Activated CD8-positive, alpha-beta memory T cell treated with anti-CD3 and anti-CD28 coated beads for 4 hours (primary cell): ENCODE measurements at regions not wholly inside any gene's neighbourhood (a gene's known extent, or its start where the extent isn't known, plus 50 kb on each side); places are given as distances from the start of the nearest gene placed in this dataset.
"Not testable (repeated sequence)": the region's sequence is repeated elsewhere in the genome, so short reads cannot be mapped to it uniquely, and the experiment has no call there.

ENCODE experiments used
- DNase-seq, 2 donors: peaks; one replicate each; pipeline ENCODE4 v3.0.0-alpha.2; 2020; ENCODE audit warnings: low read depth in 2 of 2

DNA sequence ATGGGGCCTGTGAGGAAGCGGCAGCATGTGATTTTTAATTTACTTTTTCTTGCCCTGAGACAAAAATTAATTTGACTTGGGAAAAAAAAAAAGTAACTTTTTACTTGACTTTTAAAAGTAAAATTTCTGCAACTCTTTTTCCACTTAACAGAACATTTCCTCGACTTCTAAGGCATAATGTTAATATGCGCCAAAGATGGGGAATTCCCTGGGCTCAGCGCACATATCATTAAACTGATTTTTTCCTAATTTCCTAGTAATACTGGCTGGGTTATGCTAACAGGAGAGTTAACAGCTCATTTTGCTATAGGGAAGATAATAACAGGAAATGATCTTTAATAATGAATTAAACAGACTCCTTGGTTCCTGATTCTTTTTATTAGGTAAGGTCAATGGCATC is 120.6 kb upstream of the CDH5 start:
- no peak for DNase-seq

DNA sequence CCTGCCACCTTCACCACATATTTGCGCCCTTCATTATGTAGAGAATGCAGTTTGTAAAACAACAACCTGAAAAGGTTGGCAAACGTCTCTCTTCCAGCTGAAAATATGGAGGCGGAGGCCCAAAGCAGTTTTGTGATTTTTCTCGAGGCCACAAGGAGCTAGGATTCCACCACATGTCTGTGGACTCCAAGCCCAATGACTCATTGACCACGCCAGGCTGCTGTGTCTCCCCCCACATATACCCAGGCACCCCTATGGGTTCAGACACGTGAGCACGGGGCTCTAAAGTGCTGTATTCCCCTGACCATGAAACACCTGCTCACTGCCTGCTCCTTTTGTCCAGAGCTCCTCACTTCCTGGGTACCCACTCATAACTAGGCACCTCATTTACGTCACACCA is 121.4 kb upstream of the CDH5 start:
- DNase-seq, result no peak

DNA sequence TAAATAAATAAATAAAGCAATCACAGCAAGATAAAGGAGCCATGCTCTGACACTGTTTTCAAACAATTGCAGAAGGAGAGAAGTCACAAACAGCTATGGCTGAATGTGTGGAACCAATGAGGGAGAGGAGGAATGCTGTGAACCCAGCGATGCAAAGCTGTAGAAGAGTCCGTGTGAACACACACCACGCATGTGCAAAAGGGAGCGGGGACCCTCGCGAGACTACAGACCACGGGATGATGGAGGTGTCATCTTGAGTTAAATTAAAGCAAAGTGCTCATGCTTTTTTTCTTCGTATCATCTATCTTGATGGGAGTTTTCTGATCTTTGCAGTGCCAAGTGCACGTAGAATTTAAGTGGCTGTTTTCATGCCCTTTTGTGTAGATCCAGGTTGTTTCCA is 123.8 kb upstream of the CDH5 start:
- DNase-seq, result no peak

DNA sequence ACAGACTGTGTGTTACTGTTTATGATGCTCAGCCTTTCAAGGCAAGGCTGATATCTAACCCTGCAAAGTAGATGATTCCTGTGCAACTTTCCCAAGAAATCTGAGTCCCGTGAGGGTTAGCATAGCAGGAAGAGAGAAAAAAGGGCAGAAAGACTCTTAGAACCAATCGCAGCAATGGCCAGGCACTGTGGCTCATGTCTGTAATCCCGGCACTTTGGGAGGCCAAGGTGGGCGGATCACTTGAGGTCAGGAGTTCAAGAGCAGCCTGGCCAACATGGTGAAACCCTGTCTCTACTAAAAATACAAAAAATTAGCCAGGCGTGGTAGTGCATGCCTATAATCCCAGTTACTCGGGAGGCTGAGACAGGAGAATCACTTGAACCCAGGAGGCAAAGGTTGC is 124.3 kb upstream of the CDH5 start:
- DNase-seq, result not testable (repeated sequence)

DNA sequence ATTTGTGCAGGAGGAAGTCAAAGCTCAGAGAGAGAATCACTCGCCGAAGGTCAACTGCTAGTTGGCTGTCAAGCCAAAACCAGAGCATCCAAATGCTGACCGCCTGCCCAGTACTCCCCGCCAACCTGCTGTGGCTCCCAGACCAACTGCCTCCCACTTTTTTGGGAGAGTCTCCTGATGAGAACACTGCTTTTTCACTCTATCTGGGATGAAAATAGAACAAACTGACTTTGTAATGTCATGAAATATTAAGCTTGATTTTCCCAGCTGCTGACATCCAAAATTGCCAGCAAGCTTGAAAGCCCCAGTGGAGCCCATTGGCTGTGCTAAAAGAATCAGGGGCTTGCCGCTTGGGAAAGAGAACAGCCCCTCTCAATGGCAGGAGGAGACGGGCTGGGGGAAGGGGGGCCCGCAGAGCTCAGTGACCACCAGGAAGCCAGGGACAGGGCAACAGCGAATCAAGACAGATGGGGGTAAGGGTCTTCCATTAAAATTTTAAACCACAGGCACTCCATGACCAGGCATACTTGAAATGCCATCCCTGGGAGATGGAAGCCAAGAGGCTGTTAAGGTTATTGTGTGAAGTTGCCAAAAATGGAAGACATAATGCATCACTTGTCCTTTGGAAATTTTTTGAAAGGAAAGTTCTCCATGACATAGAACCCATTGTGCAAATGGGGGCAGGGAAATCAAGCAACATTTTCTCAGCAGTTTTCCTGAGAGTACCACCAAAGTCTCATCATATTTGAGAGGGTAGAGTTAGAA is 125.7 kb upstream of the CDH5 start:
- no peak for DNase-seq

DNA sequence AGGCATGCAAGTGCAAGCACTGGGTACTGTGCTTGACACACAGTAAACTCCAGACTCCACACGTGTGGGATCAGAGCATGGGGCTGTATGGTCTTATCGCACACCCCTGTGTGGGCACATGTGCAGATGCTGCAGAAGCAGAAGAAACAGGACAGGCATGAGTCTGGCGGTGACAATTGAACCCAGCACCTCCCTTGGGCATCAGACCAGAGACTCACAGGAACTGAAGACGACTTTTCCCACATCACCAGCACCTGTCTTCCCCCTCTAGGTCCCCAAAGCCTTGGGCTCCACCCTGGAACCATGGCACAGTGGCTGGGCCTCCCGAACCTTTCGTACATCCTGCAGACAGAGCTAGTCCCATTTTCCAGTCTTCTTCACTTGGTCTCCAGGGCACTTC is 126.4 kb upstream of the CDH5 start:
- DNase-seq, result no peak

DNA sequence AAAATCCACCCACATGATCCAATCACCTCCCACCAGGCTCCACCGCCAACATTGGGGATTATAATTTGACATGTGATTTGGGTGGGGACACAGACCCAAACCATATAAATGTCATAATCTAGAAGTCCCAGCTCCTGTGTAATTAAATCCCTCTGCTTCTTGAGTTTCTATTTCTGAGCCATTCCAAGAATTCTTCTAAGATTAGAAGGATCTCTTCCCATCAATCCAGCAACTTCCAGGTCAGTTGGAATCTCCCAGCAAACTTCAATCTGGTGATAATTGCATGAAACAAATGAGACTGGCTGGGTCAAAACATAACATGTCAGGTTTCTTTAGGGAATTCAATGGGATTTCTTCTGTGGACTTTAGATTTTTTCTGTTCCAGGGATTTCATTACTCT is 127.8 kb upstream of the CDH5 start:
- no peak for DNase-seq

DNA sequence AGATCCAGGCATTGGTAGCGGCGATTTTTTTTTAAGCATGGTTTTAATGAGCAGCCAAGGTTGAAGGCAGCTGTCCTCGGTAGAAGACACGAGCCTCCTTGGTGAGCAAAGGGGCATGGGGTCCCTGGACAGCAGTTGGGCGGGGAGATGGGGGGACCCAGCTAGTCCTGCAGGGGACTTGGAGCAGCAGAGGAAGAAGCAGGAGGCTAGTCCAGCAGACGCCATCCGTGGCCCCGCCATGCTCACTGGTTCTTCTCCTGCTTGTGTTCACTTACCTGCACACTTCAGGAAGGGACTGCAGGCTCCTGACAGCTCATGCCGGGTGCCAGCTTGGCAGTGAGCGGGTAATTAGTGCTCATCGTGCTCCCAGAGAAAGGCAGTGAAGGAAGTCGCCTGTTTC is 130.2 kb upstream of the CDH5 start:
- DNase-seq, result no peak

DNA sequence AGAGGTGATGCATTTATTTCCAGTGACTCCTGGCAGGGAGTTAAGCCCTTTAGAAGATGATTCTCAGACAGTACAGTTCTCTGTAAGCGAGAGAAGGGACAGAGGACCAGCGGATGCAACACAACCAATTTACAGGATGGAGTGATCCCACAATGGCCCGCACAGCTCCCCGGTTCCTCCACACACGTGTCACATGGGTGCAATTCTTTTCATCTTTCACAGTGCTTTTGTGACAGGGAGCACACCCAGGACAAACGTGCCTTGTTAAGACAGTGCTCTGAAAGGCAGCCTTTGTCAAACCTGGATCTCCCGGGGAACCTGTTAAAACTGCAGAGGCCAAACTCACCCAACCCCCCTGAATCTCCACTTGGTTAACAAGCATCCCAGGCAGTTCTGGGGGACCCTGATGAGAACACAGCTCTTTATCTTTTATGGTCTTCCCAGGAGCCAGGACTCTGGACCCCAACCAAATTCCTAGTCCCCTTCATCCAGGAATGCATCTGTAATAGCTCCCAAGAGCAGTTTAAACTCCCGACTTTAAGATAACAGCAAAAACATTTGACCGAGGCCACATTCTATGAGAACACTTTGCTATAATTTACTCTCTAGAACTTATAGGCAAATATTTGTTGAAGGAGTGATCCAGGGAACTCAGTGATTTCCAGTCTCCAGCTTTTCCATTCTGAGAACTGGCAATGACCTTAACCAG is 134.9 kb upstream of the CDH5 start:
- DNase-seq, result no peak

DNA sequence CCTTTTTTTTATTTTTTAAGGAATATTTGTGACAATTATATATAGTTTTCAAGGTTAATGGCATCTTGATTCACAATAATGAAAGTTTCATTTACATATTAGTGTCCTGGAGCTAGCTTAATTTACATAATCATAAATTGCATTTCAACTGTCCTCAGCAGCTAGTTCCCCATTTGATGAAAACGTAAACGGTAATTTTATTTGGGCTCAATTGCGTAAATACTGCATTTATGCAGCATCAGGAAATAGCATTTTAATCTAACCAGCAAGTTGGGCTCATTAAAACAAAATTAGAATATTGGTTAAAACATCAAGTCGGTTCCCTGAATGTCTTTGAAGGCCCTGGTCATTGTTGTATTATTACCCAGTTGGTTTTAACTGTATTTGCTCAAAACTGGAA is 136.8 kb upstream of the CDH5 start:
- DNase-seq, result no peak

DNA sequence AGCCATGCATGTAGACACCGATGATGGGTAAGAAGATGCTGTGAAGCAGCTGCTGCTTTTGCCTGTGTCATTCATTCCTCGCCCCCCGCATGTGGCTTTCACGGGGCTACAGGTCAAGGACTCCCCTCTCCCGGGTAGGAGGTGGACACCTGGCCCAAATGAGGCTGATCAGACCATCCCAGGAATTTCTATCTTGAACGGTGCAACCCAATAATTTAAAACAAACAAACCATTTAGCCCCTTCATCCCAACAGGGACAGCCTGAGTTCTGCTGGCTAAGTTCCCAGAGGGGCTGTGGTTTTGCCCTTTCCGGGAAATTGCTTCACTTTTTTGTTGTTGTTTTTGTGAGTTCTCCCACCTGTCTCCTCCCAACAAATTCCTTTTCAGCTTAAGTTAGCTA is 137.7 kb upstream of the CDH5 start:
- no peak for DNase-seq

DNA sequence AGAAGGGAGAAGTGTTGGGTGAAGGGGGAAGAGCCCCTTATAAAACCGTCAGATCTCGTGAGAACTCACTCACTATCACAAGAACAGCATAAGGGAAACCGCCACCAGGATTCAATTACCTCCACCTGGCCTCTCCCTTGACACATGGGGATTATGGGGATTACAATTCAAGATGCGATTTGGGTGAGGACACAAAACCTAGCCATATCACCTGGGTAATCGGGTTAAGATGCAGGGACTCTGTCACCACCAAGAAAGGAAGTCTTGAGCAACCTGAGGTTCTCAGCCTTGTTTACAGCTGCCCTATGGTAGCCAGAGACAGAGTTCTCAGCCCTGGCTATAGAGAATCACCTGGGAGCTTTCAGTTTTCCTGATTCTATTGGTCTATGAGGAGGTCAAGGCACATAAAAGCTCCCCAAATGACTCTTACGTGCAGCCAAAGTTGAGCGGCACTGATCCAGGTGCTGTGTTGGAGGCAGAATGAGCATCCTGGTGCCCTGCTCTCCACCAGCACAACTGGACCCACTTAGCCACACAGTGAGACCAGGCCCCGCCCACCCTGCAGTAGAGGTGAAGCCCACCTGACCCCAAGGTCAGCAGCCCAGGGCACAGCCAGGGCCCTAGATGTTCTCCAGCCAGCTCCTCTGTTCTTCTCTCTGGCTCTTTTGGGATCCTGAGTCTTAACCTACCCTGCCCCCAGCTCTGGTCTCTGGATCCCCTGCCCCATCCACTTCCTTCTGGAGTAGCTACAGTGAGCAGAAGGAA is 138.5 kb upstream of the CDH5 start:
- no peak for DNase-seq

DNA sequence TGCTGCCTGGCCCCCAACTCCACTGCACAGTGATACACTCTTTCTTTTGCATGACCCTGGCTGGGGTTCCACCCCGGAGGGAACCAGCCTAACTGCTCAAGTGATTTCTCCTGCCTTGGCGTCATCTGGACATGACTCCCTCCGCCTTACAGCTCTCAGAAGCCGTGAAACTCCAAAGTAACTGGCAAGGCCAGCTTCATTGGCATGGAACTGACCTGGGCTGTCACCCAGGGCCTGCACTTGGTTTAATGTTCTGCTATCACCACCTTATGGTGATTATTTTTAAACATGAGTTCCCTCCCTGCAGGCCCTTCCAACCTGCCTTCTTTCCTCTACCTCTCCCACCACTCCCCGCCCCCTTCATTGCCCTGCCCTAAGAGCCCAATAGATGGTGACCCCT is 139.7 kb upstream of the CDH5 start:
- no peak for DNase-seq

DNA sequence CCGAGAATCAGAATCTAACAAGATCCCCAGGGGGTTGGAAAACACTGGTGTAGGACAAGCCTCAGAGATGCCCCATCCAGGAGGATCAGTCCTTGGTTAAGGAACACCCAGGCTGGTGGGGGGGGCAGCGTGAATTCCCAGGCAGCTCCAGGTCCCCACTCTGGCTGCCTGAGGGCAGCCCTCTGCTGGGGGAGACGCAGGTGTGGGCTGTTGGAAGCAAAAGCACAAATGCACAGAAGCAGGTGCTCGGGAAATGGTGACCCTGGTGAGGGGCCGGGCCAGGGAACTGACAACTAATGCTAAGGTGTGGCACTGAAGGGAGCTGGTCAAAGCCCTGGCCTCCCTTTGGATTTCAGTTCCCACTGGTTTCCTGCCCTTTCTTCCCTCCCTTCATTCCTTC is 140.8 kb upstream of the CDH5 start:
- no peak for DNase-seq

DNA sequence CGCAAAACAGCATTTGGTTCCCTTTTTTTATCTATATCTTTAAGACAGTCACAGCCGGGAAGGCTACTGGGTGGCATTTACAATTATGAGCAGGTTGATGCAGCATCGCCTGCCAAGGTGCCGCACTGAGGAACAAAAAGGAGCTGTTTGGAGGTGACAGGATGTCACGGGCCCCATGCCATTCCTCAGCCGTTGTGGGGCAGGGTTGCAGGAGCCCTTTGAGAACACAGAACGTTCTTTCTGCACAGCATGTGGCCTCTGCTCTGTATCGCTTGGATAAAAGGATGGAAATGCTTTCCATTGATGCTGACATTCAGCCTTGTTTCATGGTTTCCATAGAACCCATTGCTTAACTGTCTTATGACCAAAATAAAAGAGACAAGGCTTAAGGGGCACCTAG is 141.9 kb upstream of the CDH5 start:
- DNase-seq, result no peak

DNA sequence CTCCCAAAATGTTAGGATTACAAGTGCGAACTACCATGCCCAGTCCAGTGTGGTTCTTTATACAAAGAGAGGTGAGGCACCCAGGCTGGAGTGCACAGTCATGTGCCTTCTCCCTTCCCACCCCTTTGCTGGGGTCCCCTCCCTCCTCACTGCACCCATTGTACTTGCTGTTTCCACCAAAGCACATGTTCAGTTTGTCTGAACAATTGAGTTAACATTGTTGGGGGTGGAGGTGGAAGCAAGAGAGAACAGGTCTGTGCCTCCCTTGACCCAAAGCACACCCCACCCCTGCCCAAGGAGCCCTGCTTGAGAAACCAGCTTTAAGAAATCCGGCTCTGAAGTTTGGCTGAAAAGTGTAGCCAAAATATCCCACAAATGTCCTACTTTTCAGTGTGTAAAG is 142.3 kb upstream of the CDH5 start:
- DNase-seq, result no peak

DNA sequence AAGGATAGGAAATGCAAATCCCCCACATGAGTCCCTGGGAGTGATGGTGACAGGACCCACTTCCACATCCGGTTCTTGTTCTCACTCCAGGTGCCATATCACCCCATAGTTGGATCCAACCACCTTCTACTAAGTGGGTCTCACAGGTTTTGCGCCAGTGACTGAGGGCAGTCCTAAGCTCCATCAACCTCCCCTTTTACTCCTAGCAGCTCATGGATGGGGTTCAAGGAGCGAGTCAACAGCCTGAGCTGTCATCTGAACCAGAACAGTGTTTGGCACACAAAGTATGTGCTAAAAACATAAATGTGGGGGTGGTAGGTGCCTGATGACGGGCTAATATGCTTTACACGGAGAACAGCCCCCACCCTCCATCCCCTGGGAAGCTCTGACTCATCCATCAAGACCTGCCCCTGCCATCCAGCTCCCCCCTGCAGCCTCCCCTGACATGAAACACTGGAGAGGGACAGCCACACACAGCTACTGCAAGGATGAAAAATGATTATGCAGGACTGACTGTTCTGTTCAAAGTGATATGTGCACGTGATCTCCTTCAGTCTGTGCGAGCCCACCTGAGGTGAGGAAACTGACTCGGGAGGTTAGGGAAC is 143.2 kb upstream of the CDH5 start:
- DNase-seq, result no peak

DNA sequence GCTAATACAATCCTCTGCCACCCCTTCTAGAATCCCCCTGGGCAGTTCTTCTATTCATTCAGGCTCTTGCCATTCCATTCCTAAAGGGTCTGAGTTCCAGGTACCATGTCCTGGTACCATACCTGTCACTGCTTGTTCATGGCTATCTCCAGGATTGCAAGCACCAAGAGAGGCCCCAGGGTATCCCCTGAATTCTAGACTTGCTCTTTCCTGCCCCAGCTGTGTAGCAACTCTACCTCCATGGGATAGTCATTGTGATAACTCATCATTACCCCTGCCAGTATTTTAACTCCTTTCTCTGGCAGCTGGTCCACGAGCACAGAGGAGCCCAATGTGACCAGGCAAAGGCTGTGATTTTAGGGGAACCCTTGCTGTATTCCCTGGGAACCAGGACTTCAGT is 143.7 kb upstream of the CDH5 start:
- no peak for DNase-seq

DNA sequence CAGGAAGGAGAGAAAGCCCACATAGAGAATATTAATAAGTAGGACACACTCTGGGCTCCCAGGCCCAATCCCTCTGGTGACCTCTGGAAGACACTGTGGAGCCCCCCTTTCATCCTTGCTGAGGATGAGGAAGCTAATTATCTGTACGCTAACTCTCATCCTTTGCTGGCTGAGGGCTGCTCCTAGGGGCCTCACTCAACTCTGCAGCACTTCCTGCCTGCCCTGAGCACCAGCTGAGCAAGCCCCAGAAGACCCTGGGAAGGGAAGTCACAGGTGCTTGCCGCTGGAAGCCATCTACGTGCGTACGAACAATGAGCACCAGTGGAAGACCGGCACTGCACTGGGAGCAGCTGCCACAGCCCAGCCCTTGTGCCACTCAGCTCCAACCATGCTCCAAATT is 145.8 kb upstream of the CDH5 start:
- DNase-seq, result no peak

DNA sequence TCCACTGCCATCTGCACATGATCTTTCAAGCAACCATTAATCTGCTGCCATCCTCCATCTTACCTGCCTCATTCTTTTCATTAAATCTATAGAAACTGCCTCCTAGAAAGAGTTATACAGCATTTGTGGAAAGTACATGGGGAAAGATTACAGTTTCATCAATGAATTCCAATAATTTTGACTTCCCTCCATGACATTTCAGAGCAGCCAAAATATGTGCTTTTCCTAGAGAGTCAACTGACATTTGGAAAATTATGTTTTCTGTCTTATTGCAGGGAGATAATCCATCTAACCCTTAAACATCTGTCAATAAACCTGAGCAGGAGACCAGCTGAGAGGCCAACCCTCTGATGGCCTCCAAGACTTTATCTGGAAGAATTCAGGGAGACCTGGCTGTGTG is 147.0 kb upstream of the CDH5 start:
- DNase-seq, result no peak

DNA sequence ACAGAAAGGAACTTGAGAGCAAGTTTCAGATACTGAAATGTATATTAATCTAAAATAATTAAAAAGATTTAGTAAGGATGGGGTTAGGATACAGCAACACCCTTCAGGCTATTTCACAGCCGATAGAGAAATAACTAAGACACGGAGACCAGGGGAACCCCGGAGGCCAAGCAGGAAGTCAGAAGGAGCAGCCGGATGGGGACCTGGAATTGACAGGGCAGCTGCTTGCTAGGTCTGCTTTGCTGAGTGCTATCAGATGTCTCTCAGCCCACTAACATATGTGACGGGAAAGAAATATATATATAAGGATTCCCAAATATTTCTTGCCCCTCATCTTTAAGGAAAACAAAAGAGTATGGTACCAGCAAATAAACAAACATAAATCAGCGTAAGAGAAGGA is 154.1 kb upstream of the CDH5 start:
- DNase-seq, result no peak

DNA sequence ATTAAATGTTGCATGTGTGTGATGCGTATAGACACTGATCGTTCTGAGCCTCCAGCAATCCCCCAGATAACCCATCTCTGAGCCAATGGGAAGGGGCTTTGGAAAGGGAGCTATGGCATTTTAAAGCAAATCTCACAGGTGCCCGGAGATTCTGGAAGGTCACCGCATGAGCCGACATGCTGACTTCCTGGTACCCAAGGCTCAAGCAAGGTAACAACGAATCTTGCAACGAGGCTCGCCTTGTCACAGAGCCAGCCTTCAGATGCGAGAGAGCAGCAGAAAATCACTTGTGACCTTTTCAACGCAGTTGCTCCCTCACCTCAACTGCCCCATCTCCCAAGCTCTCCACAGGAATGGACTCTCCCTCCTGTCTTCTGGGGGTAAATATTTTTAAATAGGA is 154.8 kb upstream of the CDH5 start:
- DNase-seq, result no peak

DNA sequence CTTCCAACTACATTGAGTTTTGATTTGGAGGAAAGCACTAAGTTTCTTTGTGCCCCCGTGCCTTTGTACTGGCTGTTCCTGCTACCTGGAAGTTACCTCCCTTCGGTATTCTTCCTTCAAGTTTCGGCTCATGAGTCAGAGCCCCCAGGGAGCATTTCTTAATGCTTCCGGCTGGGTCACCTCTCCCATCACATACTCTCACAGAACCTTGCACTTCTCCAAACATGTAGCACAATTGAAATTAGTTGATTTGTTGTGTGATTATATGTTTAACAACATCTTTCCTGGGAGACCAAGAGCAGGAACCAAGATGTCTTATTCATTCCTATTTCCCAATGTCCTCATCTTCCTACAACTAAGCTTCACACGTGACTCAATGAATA is 158.6 kb upstream of the CDH5 start:
- DNase-seq, result no peak
